ENCODE measurements at regions not wholly inside any gene's neighbourhood (a gene's known extent, or its start where the extent isn't known, plus 50 kb on each side); places are given as distances from the start of the nearest gene placed in this dataset.

DNA sequence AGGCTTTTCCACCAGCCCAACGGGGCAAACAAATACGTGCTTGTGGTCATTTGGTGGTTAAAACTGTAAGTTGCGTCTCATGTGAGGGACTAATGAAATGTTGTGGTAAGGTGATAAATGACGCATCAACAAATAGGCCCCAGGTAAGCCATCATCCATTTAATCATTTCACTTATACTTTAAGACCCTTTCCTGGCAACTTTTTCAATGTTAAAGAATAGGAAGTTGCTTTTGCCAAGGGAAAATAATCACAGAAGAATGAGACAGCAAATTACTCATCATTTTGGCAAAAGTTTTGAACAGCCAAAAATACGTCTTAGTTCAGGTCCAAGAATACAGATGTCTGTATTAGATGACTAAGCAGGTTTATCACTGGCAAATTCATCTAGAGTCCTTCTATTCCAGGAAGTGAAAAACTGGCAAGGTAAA, 660.4 kb downstream of the SLITRK1 start:
- Mint-ChIP-seq H3K27me3 (ENCODE audit: insufficient read depth, low read depth, poor library complexity) (no peaks in the 10 kb centered on the region), H3K36me3 (ENCODE audit: low read depth) (no peaks in the 10 kb centered on the region), H3K27ac (no peak overlapping the region), H3K4me3 (no peak overlapping the region), H3K4me1 (peaks cover 7% of the 10 kb centered on the region; the same call in 2 of the 3 replicates), H3K9me3 (no peaks in the 10 kb centered on the region)
- Histone ChIP-seq H4K20me1 (replicated peaks; ENCODE audit: insufficient read depth) (no peaks in the 10 kb centered on the region), H3K4me3 (no peak overlapping the region), H3K27ac (ENCODE audit: low read depth) (no peak overlapping the region), H3K4me1 (ENCODE audit: insufficient read depth) (peaks cover 7% of the 10 kb centered on the region), H3K36me3 (ENCODE audit: insufficient read depth) (no peaks in the 10 kb centered on the region), H3F3A (replicated peaks; ENCODE audit: low read depth) (no peaks in the 10 kb centered on the region), H3K9me2 (ENCODE audit: insufficient read depth) (no peaks in the 10 kb centered on the region), H3K27me3 (ENCODE audit: insufficient read depth) (no peaks in the 10 kb centered on the region), H3K79me2 (replicated peaks; ENCODE audit: insufficient read depth) (no peaks in the 10 kb centered on the region), H2AFZ (no peak overlapping the region), H3K4me2 (no peak overlapping the region)
- DNase-seq (ENCODE audit: low spot score): no peak
- ATAC-seq: no peak
- TF ChIP-seq, protein P1, sequence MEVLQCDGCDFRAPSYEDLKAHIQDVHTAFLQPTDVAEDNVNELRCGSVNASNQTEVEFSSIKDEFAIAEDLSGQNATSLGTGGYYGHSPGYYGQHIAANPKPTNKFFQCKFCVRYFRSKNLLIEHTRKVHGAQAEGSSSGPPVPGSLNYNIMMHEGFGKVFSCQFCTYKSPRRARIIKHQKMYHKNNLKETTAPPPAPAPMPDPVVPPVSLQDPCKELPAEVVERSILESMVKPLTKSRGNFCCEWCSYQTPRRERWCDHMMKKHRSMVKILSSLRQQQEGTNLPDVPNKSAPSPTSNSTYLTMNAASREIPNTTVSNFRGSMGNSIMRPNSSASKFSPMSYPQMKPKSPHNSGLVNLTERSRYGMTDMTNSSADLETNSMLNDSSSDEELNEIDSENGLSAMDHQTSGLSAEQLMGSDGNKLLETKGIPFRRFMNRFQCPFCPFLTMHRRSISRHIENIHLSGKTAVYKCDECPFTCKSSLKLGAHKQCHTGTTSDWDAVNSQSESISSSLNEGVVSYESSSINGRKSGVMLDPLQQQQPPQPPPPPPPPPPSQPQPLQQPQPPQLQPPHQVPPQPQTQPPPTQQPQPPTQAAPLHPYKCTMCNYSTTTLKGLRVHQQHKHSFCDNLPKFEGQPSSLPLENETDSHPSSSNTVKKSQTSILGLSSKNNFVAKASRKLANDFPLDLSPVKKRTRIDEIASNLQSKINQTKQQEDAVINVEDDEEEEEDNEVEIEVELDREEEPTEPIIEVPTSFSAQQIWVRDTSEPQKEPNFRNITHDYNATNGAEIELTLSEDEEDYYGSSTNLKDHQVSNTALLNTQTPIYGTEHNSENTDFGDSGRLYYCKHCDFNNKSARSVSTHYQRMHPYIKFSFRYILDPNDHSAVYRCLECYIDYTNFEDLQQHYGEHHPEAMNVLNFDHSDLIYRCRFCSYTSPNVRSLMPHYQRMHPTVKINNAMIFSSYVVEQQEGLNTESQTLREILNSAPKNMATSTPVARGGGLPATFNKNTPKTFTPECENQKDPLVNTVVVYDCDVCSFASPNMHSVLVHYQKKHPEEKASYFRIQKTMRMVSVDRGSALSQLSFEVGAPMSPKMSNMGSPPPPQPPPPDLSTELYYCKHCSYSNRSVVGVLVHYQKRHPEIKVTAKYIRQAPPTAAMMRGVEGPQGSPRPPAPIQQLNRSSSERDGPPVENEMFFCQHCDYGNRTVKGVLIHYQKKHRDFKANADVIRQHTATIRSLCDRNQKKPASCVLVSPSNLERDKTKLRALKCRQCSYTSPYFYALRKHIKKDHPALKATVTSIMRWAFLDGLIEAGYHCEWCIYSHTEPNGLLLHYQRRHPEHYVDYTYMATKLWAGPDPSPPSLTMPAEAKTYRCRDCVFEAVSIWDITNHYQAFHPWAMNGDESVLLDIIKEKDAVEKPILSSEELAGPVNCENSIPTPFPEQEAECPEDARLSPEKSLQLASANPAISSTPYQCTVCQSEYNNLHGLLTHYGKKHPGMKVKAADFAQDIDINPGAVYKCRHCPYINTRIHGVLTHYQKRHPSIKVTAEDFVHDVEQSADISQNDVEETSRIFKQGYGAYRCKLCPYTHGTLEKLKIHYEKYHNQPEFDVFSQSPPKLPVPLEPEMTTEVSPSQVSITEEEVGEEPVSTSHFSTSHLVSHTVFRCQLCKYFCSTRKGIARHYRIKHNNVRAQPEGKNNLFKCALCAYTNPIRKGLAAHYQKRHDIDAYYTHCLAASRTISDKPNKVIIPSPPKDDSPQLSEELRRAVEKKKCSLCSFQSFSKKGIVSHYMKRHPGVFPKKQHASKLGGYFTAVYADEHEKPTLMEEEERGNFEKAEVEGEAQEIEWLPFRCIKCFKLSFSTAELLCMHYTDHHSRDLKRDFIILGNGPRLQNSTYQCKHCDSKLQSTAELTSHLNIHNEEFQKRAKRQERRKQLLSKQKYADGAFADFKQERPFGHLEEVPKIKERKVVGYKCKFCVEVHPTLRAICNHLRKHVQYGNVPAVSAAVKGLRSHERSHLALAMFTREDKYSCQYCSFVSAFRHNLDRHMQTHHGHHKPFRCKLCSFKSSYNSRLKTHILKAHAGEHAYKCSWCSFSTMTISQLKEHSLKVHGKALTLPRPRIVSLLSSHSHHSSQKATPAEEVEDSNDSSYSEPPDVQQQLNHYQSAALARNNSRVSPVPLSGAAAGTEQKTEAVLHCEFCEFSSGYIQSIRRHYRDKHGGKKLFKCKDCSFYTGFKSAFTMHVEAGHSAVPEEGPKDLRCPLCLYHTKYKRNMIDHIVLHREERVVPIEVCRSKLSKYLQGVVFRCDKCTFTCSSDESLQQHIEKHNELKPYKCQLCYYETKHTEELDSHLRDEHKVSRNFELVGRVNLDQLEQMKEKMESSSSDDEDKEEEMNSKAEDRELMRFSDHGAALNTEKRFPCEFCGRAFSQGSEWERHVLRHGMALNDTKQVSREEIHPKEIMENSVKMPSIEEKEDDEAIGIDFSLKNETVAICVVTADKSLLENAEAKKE (CRISPR knock-in tag; IDR thresholded peaks at IDR 0.05): no peak
- TF ChIP-seq, protein P2, sequence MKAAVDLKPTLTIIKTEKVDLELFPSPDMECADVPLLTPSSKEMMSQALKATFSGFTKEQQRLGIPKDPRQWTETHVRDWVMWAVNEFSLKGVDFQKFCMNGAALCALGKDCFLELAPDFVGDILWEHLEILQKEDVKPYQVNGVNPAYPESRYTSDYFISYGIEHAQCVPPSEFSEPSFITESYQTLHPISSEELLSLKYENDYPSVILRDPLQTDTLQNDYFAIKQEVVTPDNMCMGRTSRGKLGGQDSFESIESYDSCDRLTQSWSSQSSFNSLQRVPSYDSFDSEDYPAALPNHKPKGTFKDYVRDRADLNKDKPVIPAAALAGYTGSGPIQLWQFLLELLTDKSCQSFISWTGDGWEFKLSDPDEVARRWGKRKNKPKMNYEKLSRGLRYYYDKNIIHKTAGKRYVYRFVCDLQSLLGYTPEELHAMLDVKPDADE (IDR thresholded peaks at IDR 0.05): no peak
- no peak for TF ChIP-seq JUNB (IDR thresholded peaks at IDR 0.05; ENCODE audit: unreplicated experiment)
- TF ChIP-seq EZH2 (IDR thresholded peaks at IDR 0.05; ENCODE audit: low read depth, unreplicated experiment): no peak
- TF ChIP-seq, protein P3, sequence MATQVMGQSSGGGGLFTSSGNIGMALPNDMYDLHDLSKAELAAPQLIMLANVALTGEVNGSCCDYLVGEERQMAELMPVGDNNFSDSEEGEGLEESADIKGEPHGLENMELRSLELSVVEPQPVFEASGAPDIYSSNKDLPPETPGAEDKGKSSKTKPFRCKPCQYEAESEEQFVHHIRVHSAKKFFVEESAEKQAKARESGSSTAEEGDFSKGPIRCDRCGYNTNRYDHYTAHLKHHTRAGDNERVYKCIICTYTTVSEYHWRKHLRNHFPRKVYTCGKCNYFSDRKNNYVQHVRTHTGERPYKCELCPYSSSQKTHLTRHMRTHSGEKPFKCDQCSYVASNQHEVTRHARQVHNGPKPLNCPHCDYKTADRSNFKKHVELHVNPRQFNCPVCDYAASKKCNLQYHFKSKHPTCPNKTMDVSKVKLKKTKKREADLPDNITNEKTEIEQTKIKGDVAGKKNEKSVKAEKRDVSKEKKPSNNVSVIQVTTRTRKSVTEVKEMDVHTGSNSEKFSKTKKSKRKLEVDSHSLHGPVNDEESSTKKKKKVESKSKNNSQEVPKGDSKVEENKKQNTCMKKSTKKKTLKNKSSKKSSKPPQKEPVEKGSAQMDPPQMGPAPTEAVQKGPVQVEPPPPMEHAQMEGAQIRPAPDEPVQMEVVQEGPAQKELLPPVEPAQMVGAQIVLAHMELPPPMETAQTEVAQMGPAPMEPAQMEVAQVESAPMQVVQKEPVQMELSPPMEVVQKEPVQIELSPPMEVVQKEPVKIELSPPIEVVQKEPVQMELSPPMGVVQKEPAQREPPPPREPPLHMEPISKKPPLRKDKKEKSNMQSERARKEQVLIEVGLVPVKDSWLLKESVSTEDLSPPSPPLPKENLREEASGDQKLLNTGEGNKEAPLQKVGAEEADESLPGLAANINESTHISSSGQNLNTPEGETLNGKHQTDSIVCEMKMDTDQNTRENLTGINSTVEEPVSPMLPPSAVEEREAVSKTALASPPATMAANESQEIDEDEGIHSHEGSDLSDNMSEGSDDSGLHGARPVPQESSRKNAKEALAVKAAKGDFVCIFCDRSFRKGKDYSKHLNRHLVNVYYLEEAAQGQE (IDR thresholded peaks at IDR 0.05; ENCODE audit: unreplicated experiment): no peak
- TF ChIP-seq EZH2phosphoT487 (IDR thresholded peaks at IDR 0.05; ENCODE audit: unreplicated experiment): no peak
- TF ChIP-seq, protein P4, sequence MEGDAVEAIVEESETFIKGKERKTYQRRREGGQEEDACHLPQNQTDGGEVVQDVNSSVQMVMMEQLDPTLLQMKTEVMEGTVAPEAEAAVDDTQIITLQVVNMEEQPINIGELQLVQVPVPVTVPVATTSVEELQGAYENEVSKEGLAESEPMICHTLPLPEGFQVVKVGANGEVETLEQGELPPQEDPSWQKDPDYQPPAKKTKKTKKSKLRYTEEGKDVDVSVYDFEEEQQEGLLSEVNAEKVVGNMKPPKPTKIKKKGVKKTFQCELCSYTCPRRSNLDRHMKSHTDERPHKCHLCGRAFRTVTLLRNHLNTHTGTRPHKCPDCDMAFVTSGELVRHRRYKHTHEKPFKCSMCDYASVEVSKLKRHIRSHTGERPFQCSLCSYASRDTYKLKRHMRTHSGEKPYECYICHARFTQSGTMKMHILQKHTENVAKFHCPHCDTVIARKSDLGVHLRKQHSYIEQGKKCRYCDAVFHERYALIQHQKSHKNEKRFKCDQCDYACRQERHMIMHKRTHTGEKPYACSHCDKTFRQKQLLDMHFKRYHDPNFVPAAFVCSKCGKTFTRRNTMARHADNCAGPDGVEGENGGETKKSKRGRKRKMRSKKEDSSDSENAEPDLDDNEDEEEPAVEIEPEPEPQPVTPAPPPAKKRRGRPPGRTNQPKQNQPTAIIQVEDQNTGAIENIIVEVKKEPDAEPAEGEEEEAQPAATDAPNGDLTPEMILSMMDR (conservative IDR thresholded peaks at IDR 0.05; ENCODE audit: low read depth in 2 of 2): no peak
- TF ChIP-seq CREB1 (CRISPR knock-in tag; IDR thresholded peaks at IDR 0.05; ENCODE audit: low read depth): no peak
- no peak for TF ChIP-seq ZNF331 (CRISPR knock-in tag; IDR thresholded peaks at IDR 0.05; ENCODE audit: low read depth)
- TF ChIP-seq STAT1 (IDR thresholded peaks at IDR 0.05; ENCODE audit: unreplicated experiment): no peak
- TF ChIP-seq ZNF114 (CRISPR knock-in tag; IDR thresholded peaks at IDR 0.05): no peak
- no peak for TF ChIP-seq NANOG (IDR thresholded peaks at IDR 0.05; ENCODE audit: borderline replicate concordance)
- TF ChIP-seq POLR2AphosphoS5 (IDR thresholded peaks at IDR 0.05; ENCODE audit: low read depth): no peak
